ENCODE measurements at regions not wholly inside any gene's neighbourhood (a gene's known extent, or its start where the extent isn't known, plus 50 kb on each side); places are given as distances from the start of the nearest gene placed in this dataset.
"Not testable (repeated sequence)": the region's sequence is repeated elsewhere in the genome, so short reads cannot be mapped to it uniquely, and the experiment has no call there.

DNA sequence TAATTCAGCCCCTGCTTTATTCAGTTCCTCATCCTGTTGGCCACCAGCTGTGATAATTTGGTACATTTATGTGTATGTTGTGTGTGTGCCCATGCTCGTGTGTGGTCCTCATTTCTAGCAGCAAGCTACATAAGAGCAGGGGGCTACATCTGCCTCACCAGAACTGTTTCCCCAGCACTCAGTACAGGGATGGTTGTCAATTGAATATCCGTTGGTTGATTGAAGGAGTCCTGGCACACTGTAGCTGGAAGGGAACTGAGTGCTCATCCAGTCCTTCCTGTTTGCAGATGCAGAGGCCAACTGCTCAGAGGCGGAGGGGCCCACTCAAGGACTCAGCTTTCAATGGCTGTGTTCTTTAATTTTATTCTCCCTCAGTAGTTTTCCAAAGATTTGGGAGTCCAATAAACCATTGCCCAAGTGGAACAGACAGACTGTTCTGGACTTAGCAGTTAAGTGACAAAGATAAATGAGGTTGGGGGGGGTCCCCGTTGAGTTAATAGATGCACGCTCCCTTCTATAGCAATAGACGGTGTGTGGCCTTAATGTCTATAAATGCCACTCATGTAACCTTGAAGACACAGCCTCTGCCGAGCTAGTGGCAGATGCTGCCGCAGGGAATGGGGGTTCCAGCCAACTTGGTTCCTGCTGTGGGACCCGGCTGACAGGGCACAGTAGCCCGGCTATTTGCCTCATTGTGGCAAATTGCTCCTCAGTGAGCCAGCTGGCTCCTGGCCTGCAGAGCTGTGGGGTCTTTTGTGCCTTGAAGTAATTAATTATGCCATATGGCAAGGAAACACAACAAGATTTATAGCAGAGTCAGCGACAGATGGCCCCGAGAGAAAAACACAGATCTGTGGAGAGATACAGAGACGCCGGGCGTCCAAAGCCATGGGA lies 71.4 kb upstream of the GRK3 start:
- no peak for FAIRE-seq

DNA sequence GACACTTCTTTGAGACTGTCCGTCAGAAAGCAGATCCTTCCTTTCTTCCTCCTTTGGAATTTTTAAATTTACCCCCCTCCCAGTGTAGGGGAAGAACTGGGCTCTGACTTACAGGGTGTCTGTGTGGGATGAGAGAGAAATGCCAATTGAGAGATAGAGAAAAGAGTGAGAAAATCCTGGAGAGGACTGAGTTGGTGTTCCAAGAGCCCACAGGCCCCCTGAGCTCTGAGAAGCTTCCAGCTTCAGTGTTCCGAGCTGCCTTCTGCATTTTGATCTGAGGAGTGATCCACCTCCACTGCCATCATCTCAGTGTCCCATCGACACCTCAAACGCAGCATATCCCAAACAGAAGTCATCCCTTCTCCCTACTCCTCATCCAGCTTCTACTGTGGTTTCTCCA lies 70.7 kb upstream of the GRK3 start:
- FAIRE-seq = no peak

GRCh38 chr22:25494774-25495173 lies 69.7 kb upstream of the GRK3 start:
- no peak for FAIRE-seq

- no peak for FAIRE-seq
These were observed 69.2 kb upstream of the GRK3 start for GRCh38 chr22:25495285-25495684.

DNA sequence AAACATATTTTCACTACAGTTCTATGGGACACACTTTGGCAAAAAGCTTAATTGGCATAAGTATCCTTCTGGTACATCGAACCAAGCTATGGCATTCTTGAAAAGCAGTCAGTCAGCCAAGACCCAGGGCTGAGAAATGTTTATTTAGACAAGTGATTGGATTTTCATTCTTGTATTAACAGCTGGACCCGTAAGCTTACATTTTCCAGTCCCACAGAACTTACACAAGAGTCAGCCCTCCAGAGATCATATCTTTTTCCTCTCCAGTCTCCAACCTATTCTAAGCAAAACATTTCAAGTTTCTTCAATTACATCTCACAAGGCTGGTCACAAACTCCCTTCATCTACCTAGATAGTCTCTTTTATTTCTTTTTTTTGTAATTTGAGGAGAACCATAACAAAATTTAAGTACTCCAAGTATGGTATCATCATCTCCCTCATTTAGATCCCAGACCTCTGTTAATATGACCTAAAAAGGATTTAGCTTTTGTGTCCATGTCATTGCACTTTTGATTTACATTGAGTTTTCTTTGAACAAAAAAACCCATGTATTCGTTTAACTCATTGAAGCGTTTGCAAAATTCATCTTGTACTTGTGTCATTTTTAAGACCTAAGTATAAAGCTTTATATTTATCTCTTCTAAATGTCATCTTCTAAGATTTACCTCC lies 67.9 kb upstream of the GRK3 start:
- FAIRE-seq = no peak

- no peak for FAIRE-seq
These were observed 67.3 kb upstream of the GRK3 start for GRCh38 chr22:25497181-25497641.

- FAIRE-seq = no peak
These were observed 66.8 kb upstream of the GRK3 start for GRCh38 chr22:25497716-25498115.

DNA sequence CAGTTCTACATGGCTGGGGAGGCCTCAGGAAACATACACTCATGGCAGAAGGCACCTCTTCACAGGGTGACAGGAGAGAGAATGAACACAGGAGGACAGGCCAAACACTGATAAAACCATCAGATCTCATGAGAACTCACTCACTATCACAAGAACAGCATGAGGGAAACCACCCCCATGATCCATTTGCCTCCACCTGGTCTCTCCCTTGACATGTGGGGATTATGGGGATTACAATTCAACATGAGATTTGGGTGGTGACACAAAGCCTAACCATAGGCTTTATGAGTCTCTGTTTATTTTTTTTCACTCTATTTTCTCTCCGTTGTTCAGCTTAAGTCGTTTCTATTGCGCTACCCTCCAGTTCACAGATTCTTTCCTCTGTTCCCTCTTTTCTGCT lies 63.8 kb upstream of the GRK3 start:
- FAIRE-seq = not testable (repeated sequence)

GRCh38 chr22:25504017-25504416 lies 60.5 kb upstream of the GRK3 start:
- not testable (repeated sequence) for FAIRE-seq

GRCh38 chr22:25508161-25508560 lies 56.3 kb upstream of the GRK3 start:
- no peak for FAIRE-seq

GRCh38 chr22:25508761-25509321 lies 55.6 kb upstream of the GRK3 start:
- FAIRE-seq = no peak

DNA sequence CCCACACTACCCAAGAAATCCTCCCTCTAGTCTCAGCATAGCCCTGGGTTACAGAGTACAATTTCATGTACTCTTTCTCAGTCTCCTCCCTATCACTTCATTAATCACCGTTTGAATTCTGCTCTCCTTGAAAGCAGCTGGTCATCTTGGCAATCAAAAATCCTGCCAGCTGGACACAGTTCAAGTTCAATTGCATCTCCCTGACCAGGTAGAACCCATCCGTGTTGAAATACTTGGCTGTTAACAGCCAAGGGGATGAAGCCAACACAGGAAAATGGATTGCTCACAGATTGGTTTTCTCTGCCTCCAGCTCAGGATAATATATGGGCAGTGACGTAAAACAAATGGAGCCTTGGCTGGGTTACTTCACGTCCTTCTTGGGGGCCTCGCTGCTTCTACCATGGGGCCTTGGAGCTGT lies 55.1 kb upstream of the GRK3 start:
- FAIRE-seq = no peak

DNA sequence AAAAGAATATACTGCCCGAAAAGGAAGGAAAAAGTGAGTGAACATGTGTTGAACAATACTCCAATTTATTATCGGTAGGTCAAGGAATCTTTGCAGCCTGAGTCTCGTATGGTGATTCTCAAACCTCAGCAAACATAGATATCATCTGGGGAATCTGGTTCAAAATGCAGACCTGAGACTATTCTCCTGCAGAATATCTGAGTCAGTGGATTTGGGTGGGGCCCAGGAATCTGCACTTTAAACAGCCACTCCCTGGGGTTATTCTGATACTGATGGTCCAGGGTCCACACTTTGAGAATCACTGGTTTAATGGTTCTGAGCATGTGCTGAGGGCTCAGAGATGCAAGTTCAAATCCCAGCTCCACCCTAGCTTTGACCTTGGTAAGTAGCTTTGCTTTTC lies 53.6 kb upstream of the GRK3 start:
- no peak for FAIRE-seq

- FAIRE-seq = no peak
These were observed 52.8 kb upstream of the GRK3 start for GRCh38 chr22:25511725-25512124.

DNA sequence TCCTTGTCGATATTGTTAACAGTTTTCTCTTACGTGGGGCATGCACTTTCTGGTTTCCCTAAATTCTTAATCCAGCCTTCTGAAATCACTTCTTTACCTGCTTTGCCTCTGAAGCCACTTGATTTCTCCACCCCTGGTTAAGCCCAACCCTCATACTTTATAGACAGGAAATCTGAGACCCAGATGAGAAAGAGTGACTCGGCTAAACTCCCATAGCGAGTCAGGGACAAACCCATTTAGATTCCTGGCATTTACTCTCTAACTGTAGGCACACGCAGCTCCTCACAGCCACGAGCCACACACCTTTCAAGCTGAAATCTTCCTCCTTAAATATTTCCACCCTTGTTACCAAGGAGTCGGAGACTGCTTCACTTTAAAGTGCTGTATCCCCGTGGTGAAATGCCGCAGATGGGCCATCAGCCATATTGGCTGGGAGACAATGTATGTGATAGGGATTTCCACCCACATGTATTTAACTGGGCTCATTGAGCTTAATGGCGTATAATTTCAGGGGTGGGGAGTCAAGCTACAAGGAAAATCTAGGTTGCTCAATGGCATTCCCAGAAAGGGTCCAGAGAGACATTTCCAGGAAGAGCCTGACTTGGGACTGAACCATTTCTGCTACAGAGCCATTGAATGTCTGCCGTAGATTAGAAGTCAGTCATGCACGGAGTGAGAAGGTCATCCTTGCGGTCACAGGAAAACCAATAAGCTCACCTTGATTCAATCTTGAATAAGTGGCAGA lies 49.9 kb upstream of the GRK3 start:
- no peak for FAIRE-seq
